Osteocyte (in vitro differentiated cells): ENCODE measurements at regions not wholly inside any gene's neighbourhood (a gene's known extent, or its start where the extent isn't known, plus 50 kb on each side); places are given as distances from the start of the nearest gene placed in this dataset.

ENCODE experiments used
- DNase-seq: peaks from one replicate; pipeline ENCODE4 v3.0.0; 2021; ENCODE audit warnings: mixed read lengths; ENCODE audit not compliant: unreplicated experiment; ENCODE audit errors: extremely low spot score
- H3K27ac Mint-ChIP-seq: one replicate; pipeline ENCODE4 v1.8.0; 2021; ENCODE audit warnings: mild to moderate bottlenecking, mixed read lengths; ENCODE audit not compliant: unreplicated experiment
- H3K27me3 Mint-ChIP-seq: one replicate; pipeline ENCODE4 v1.8.0; 2021; ENCODE audit warnings: mixed read lengths; ENCODE audit not compliant: unreplicated experiment
- H3K36me3 Mint-ChIP-seq: one replicate; pipeline ENCODE4 v1.8.0; 2021; ENCODE audit warnings: mixed read lengths; ENCODE audit not compliant: unreplicated experiment
- H3K4me1 Mint-ChIP-seq: one replicate; pipeline ENCODE4 v1.8.0; 2021; ENCODE audit warnings: mixed read lengths; ENCODE audit not compliant: unreplicated experiment
- H3K4me3 Mint-ChIP-seq: one replicate; pipeline ENCODE4 v1.8.0; 2021; ENCODE audit warnings: mild to moderate bottlenecking, moderate library complexity, mixed read lengths; ENCODE audit not compliant: unreplicated experiment
- H3K9me3 Mint-ChIP-seq: one replicate; pipeline ENCODE4 v1.8.0; 2021; ENCODE audit warnings: mixed read lengths; ENCODE audit not compliant: unreplicated experiment
- CTCF ChIP-seq: fragments of 200-600 bp; sonication (generic); IDR thresholded peaks from 2 replicates; pipeline ENCODE4 v1.5.0; 2021; ENCODE audit warnings: antibody characterized with exemption, mild to moderate bottlenecking, moderate library complexity

- peaks cover 22% of the 10 kb centered on the region for H3K4me1 Mint-ChIP-seq
- H3K4me3 Mint-ChIP-seq = no peak overlapping the region
- no peaks in the 10 kb centered on the region for H3K9me3 Mint-ChIP-seq
- H3K27ac Mint-ChIP-seq = no peak overlapping the region
- no peak for DNase-seq
- TF ChIP-seq CTCF = no peak
- H3K27me3 Mint-ChIP-seq = no peaks in the 10 kb centered on the region
- H3K36me3 Mint-ChIP-seq = no peaks in the 10 kb centered on the region
Observed at GRCh38 chr13:33644581-33645543, 173.1 kb upstream of the RFC3 start.

GRCh38 chr13:33645591-33646554 is 172.1 kb upstream of the RFC3 start:
- no peak overlapping the region for H3K27ac Mint-ChIP-seq
- TF ChIP-seq CTCF = no peak
- H3K27me3 Mint-ChIP-seq = no peaks in the 10 kb centered on the region
- H3K9me3 Mint-ChIP-seq = no peaks in the 10 kb centered on the region
- DNase-seq = no peak
- no peaks in the 10 kb centered on the region for H3K36me3 Mint-ChIP-seq
- H3K4me3 Mint-ChIP-seq = no peak overlapping the region
- H3K4me1 Mint-ChIP-seq = peaks cover 23% of the 10 kb centered on the region

- H3K27ac Mint-ChIP-seq = no peak overlapping the region
- DNase-seq = no peak
- peaks cover 6% of the 10 kb centered on the region for H3K27me3 Mint-ChIP-seq
- H3K36me3 Mint-ChIP-seq = no peaks in the 10 kb centered on the region
- H3K4me3 Mint-ChIP-seq = no peak overlapping the region
- no peaks in the 10 kb centered on the region for H3K9me3 Mint-ChIP-seq
- no peak for TF ChIP-seq CTCF
- peaks cover 7% of the 10 kb centered on the region for H3K4me1 Mint-ChIP-seq
Observed at GRCh38 chr13:33649212-33649878, 168.6 kb upstream of the RFC3 start.

- Mint-ChIP-seq H3K9me3 (no peaks in the 10 kb centered on the region), H3K27ac (no peak overlapping the region), H3K27me3 (peaks cover 6% of the 10 kb centered on the region)
Observed at GRCh38 chr13:33651766-33652165, 166.2 kb upstream of the RFC3 start.

More at GRCh38 chr13:33651766-33652165, 166.2 kb upstream of the RFC3 start:
- TF ChIP-seq CTCF = no peak
- DNase-seq = no peak
- H3K4me3 Mint-ChIP-seq = no peak overlapping the region
- no peaks in the 10 kb centered on the region for H3K36me3 Mint-ChIP-seq
- H3K4me1 Mint-ChIP-seq = peaks cover 7% of the 10 kb centered on the region
